ENCODE measurements at regions not wholly inside any gene's neighbourhood (a gene's known extent, or its start where the extent isn't known, plus 50 kb on each side); places are given as distances from the start of the nearest gene placed in this dataset.

DNA sequence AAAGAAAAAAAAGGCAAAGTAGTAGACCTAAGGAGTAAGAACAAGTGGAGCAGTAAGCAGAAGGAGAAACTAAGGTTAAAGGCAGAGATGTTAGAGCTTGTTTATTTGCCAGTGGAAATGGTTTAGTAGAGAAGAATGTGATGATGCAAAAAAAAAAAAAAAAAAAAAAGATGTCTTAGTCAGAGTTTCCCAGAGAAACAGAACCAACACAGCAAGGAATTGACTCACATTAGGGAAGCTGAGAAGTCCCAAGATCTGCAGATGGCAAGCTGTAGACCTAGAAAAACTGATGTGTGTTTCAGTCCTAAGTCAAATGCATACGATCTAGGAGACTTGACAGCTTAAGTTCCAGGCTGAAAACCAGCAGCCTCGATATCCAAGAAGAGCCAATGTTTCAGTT is 1548.8 kb upstream of the LRRTM1 start:
- no peak for ATAC-seq
- H3K4me3 ChIP-seq = no peak overlapping the region
- TF ChIP-seq, protein P1, sequence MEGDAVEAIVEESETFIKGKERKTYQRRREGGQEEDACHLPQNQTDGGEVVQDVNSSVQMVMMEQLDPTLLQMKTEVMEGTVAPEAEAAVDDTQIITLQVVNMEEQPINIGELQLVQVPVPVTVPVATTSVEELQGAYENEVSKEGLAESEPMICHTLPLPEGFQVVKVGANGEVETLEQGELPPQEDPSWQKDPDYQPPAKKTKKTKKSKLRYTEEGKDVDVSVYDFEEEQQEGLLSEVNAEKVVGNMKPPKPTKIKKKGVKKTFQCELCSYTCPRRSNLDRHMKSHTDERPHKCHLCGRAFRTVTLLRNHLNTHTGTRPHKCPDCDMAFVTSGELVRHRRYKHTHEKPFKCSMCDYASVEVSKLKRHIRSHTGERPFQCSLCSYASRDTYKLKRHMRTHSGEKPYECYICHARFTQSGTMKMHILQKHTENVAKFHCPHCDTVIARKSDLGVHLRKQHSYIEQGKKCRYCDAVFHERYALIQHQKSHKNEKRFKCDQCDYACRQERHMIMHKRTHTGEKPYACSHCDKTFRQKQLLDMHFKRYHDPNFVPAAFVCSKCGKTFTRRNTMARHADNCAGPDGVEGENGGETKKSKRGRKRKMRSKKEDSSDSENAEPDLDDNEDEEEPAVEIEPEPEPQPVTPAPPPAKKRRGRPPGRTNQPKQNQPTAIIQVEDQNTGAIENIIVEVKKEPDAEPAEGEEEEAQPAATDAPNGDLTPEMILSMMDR (IDR thresholded peaks at IDR 0.05) = no peak
- intact Hi-C loops (cut with DNase I) = no loop called here
- H3K27ac ChIP-seq = no peak overlapping the region
- DNase-seq = no peak
- no peaks in the 10 kb centered on the region for H3K9me3 ChIP-seq
- H3K27me3 ChIP-seq = no peaks in the 10 kb centered on the region
- H3K36me3 ChIP-seq = no peaks in the 10 kb centered on the region
- no peaks in the 10 kb centered on the region for H3K4me1 ChIP-seq

DNA sequence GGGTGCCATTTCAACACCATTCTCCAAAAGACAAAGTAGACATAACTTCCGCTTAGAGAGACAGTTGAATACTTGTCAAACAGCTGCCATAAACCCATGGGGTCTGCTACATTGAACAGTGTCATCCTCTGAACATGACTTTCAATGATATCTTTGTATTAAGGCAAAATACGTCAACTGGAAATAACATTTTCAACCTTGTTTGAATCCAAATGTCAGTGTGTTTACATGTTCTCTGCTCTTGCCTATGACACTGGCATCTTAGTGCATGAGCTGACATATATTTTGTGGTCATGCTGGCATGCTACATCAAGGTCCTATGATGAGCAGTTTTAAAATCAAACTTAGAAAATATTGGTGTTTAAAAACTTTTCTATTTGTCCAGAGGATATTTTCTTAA is 1548.1 kb upstream of the LRRTM1 start:
- intact Hi-C loops (cut with DNase I) = no loop called here
- ATAC-seq (no peak), DNase-seq (no peak)
- Histone ChIP-seq H3K4me1 (no peaks in the 10 kb centered on the region), H3K27ac (no peak overlapping the region), H3K36me3 (no peaks in the 10 kb centered on the region), H3K9me3 (no peaks in the 10 kb centered on the region), H3K4me3 (no peak overlapping the region), H3K27me3 (no peaks in the 10 kb centered on the region)
- TF ChIP-seq, protein P1 (IDR thresholded peaks at IDR 0.05) = no peak

DNA sequence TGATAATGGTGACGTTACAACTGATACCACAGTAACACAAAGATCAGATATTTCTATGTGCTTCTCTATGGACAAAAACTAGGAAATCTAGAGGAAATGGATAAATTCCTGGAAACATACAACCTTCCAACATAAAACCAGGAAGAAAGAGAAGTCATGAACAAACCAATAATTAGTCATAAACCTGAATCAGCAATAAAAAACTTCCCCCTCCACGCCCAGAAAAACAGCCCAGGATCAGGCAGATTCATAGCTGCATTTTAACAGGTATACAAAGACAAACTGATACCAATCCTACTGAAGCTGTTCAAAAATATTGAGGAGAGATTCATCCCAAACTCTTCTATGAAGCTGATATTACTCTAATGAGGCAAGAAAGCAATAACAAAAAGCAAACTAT is 1535.2 kb upstream of the LRRTM1 start:
- TF ChIP-seq, protein P1 (IDR thresholded peaks at IDR 0.05) = no peak
- H3K27ac ChIP-seq = no peak overlapping the region

DNA sequence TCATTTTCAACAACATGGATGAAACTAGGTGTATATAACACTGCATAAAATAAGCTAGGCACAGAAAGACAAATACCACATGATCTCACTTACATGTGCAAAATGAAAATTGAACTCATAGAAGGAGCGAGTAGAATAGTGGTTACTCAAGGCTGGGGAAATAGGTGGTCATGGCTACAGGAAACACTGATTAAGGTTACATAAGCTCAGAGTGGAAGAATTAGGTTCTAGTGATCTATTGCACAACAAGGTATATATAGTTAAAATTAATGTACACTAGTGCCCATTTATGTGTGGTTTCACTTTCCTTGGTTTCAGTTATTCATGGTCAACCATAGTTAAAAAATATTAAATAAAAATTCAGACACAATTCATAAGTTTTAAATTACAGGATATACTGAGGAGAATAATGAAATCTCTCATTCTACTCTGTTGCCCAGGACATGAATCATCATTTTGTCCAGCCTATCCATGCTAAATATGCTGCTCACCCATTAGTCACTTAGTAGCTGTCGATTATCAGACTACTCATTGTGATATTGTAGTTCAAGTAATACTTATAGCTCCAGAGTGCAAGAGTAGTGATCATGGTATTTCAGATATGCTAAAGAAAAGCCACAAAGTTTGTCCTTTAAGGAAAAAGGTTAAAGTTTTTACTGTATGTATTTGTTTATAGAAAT is 1530.9 kb upstream of the LRRTM1 start:
- Histone ChIP-seq H3K4me1 (no peaks in the 10 kb centered on the region), H3K9me3 (peaks cover 0 to 44% of the 10 kb centered on the region in 2 donors), H3K4me3 (no peak overlapping the region), H3K27me3 (no peaks in the 10 kb centered on the region), H3K27ac (no peak overlapping the region), H3K36me3 (no peaks in the 10 kb centered on the region)
- ATAC-seq (no peak), DNase-seq (no peak)
- TF ChIP-seq, protein P1 (IDR thresholded peaks at IDR 0.05) = no peak
- intact Hi-C loops (cut with DNase I) = no loop called here

More for the DNA sequence above, 1535.2 kb upstream of the LRRTM1 start:
- intact Hi-C loops (cut with DNase I) = no loop called here
- H3K4me3 ChIP-seq = no peak overlapping the region
- no peaks in the 10 kb centered on the region for H3K36me3 ChIP-seq
- H3K4me1 ChIP-seq = no peaks in the 10 kb centered on the region
- no peaks in the 10 kb centered on the region for H3K27me3 ChIP-seq
- DNase-seq (no peak), ATAC-seq (no peak)
- H3K9me3 ChIP-seq = peaks cover 0 to 18% of the 10 kb centered on the region in 2 donors

DNA sequence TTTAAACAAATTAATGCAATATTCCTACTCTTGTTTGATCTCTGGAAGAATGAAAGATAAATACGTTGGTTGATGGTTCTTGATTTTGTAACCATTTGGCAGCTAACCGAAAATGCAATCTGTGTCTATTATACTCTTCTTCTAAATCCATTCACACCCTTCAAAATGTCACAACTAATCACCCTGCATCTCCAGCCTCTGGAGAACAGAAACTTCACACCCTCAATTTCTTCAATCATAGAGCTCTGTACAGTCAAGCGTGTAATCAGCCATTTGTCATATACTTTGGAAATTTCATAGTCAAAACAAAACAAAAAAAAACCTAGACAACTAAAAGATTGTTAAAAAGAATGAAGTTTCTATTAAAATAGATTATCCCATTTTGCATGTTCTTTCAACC is 1482.3 kb upstream of the LRRTM1 start:
- no peak for DNase-seq
- peaks cover 0 to 8% of the 10 kb centered on the region in 2 donors for H3K9me3 ChIP-seq
- H3K27ac ChIP-seq = no peak overlapping the region
- H3K4me3 ChIP-seq = no peak overlapping the region
- no peaks in the 10 kb centered on the region for H3K4me1 ChIP-seq
- no peaks in the 10 kb centered on the region for H3K36me3 ChIP-seq
- ATAC-seq = no peak
- intact Hi-C loops (cut with DNase I) = no loop called here
- H3K27me3 ChIP-seq = no peaks in the 10 kb centered on the region
- TF ChIP-seq, protein P1 (IDR thresholded peaks at IDR 0.05) = no peak

Data from left lung (tissue), 4 donors.